GM21390 (cell line): ENCODE measurements at regions not wholly inside any gene's neighbourhood (a gene's known extent, or its start where the extent isn't known, plus 50 kb on each side); places are given as distances from the start of the nearest gene placed in this dataset.
"Not testable (repeated sequence)": the region's sequence is repeated elsewhere in the genome, so short reads cannot be mapped to it uniquely, and the experiment has no call there.

Source experiments
- ATAC-seq: cut with Tn5 transposase; IDR thresholded peaks from one replicate; pipeline ENCODE4 v1.9.1; 2021; ENCODE audit not compliant: unreplicated experiment

DNA sequence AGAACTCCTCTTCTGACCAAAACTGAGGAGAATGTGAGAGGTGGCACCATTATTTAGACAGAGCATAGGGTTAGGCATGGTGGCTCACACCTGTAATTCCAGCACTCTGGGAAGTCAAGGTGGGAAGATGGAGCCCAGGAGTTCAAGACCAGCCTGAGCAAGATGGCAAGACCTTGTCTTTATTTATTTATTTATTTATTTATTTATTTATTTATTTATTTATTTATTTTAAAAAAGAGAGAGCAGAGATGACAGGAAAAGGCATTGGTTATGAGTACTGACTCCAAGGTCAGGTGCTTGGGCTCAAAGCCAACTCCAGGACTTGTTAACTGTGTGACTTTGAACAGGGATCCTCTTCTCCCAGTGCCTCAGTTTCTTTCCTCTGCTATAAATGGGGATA lies 217.7 kb downstream of the MEX3B start:
- ATAC-seq: no peak

DNA sequence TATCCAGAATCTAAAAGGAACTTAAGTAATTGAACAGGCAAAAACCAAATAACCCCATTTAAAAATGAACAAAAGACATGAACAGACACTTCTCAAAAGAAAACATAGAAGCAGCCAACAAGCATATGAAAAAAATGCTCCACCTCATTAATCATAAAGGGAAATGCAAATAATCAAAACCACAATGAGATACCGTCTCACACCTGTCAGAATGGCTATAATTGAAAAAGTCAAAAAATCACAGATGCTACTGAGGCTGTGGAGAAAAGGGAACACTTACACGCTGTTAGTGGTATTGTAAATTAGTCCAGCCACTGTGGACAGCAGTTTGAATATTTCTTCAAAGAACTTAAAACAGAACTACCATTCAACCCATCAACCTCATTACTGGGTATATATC lies 220.7 kb downstream of the MEX3B start:
- no peak for ATAC-seq

DNA sequence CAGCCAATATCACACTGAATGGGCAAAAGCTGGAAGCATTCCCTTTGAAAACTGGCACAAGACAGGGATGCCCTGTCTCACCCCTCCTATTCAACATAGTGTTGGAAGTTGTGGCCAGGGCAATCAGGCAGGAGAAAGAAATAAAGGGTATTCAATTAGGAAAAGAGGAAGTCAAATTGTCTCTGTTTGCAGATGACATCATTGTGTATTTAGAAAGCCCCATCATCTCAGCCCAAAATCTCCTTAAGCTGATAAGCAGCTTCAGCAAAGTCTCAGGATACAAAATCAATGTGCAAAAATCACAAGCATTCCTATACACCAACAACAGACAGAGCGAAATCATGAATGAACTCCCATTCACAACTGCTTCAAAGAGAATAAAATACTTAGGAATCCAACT lies 223.2 kb downstream of the MEX3B start:
- not testable (repeated sequence) for ATAC-seq

GRCh38 chr15:81819924-81820635 lies 225.7 kb downstream of the MEX3B start:
- ATAC-seq: no peak

DNA sequence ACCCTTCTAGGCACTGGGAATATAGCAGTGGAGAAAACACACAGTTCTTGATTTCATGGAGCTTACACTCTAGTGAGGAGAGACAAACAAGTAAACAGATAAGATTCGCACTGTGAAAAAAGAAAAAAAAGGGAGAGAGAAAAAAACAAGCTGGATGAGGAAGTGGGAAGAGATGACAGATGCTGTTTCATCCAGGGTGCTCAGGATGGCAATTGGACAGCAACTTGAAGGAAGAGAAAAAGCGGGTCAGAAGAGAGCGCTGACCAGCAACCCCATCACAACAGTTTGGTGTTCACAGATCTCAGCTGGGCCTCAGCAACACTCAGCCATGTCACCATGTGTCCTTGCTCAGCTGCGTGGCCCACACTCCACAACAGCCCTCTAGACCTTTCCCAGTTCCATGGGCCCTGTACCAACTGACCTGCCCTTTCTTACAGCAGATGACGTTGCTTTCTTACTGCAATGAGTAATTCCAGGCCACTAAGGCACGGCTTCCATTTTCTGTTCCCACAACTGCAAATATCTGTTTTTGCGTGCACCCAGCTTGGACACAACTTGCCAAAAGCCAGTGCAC lies 230.8 kb downstream of the MEX3B start:
- no peak for ATAC-seq

GRCh38 chr15:81813215-81813614 lies 232.6 kb downstream of the MEX3B start:
- ATAC-seq: no peak

DNA sequence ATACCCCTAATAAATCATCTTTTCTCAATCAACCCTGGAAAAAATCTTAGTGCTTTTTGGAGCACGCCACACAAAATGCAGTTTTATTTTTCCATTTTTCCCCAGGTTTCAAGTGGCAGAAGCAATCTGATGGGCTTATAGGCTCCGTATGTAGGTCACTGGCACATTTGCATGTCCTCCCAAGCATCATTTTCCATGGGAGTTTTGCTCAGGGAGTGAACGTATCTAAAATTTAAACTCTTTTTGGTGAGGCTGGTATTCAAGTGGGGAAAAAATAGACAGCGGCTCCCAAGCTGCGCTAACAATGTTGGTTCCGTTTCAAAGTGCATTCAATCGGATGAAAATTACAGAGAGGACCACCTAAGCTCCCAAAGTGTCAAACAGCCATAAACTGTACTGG lies 233.4 kb downstream of the MEX3B start:
- no peak for ATAC-seq

- no peak for ATAC-seq
These were observed 234.1 kb downstream of the MEX3B start for GRCh38 chr15:81811736-81812135.

GRCh38 chr15:81809543-81809942 lies 236.3 kb downstream of the MEX3B start:
- ATAC-seq: no peak

- no peak for ATAC-seq
These were observed 238.0 kb downstream of the MEX3B start for GRCh38 chr15:81807806-81808205.

GRCh38 chr15:81807186-81807585 lies 238.6 kb downstream of the MEX3B start:
- ATAC-seq: no peak

GRCh38 chr15:81795899-81796298 lies 249.9 kb downstream of the MEX3B start:
- no peak for ATAC-seq

DNA sequence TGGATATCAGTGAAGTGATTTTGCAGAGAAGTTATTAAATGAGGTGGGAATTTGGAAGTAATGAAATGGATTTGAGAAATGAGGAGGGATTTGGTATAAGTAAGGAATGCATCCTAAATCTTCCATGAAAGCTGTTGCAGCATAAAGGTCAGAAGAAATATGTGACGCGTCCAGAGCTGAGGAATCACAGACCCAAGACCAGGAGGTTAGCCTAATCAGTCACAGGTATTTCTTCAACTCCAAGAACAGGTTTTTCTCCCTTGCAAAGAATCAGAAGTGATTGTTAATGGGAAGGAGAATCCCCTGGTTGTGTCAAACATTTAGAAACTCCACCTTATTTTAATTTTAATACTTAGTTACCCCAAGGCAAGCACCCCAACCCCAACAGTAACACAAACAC lies 253.2 kb downstream of the MEX3B start:
- no peak for ATAC-seq

DNA sequence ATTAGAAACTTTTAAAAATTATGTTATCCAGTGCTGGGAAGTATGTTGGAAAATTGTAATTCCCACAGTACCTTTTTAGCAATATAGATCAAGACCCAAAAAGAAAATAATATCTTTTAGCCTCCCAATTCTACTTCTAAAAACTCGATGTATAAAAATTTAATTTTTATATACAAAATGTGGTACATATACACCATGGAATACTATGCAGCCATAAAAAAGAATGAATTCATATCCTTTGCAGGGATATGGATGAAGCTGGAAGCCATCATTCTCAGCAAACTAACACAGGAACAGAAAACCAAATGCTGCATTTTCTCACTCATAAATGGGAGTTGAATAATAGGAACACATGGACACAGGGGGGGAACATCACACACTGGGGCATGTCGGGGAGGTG lies 254.5 kb downstream of the MEX3B start:
- not testable (repeated sequence) for ATAC-seq

- no peak for ATAC-seq
These were observed 256.4 kb downstream of the MEX3B start for GRCh38 chr15:81789403-81789802.

GRCh38 chr15:81786776-81787175 lies 259.0 kb downstream of the MEX3B start:
- no peak for ATAC-seq

- ATAC-seq: no peak
These were observed 260.1 kb downstream of the MEX3B start for GRCh38 chr15:81785679-81786078.

- ATAC-seq: no peak
These were observed 260.6 kb downstream of the MEX3B start for GRCh38 chr15:81785181-81785580.

- no peak for ATAC-seq
These were observed 261.1 kb downstream of the MEX3B start for GRCh38 chr15:81784751-81785150.

DNA sequence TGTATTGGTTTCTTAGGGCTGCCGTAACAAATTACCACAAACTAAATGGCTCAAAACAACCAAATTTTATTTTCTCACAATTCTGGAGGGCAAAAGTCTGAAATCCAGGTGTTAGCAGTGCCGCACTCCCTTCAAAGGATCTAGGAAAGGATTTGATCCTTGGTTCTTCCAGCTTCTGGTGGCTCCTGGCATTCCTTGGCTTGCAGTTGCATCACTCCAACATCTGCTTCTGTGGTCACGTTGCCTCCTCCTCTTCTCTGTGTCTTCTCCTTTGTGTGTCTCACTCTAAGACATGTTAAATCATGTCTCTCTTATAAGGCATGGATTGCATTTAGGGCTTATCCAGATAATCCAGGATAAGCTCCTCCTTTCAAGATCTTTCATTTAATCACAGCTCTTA lies 262.2 kb downstream of the MEX3B start:
- ATAC-seq: no peak

DNA sequence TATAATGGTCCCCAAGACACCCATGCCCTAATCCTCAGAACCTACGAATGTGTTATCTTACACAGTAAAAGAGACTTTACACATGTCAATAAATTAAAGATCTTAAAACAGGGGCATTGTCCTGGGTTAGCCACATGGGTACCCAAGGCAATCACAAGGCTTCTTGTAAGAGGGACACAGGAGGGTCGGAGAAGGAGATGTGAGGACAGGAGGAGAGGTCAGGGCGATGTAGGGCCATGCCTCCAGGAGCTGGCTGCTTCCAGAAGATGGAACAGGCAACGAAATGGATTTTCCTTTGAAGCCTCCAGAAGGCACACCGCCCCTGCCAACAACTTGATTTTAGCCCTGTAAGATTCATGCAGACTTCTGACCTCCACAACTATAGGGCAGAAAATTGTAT lies 262.7 kb downstream of the MEX3B start:
- no peak for ATAC-seq

GRCh38 chr15:81781395-81781794 lies 264.4 kb downstream of the MEX3B start:
- no peak for ATAC-seq

DNA sequence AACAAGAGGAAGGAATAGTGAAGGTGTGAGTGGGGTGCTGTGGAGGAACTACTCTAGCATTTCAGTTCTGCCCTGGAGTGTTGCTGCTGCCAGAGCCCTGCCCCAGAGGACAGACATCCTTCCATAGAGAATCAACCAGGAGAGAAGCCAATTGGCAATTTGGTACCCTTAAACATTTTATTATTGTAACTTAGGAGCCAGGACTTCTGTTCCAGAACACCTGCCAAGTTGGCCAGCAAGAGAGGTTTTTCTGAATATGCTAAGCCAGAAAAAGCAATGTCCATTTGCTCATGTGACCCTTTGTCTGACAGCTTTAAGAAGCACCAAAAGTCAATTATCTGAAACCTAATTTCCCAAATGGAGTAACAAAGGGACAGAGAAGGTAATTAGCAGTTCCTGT lies 264.9 kb downstream of the MEX3B start:
- ATAC-seq: no peak
